H1 (cell line): ENCODE measurements at regions not wholly inside any gene's neighbourhood (a gene's known extent, or its start where the extent isn't known, plus 50 kb on each side); places are given as distances from the start of the nearest gene placed in this dataset.

Experiments
- CHD7 ChIP-seq: fragments of 300-600 bp; sonication (generic); IDR thresholded peaks from 2 replicates; pipeline ENCODE4 v1.7.1; 2012; ENCODE audit warnings: low read length, moderate library complexity, mild to moderate bottlenecking, inconsistent platforms; ENCODE audit not compliant: insufficient replicate concordance
- JUN ChIP-seq: IDR thresholded peaks from 2 replicates; pipeline ENCODE4 v1.6.1; 2011; ENCODE audit warnings: low read depth, mild to moderate bottlenecking, improper control_type of control experiment, low read length
- RXRA ChIP-seq: IDR thresholded peaks from 2 replicates; pipeline ENCODE4 v1.6.1; 2011; ENCODE audit warnings: low read depth, mild to moderate bottlenecking, low read length, moderate library complexity; ENCODE audit not compliant: insufficient read depth

GRCh38 chr12:23186950-23187349, 562.0 kb downstream of the ETNK1 start (continued):
- TF ChIP-seq CHD7 (no peak), RXRA (no peak), JUN (no peak)
